Natural killer cell treated with Interleukin-12 subunit alpha and Interleukin-12 subunit beta and Interleukin-15 and Interleukin-18, amount 100 ng/mL, for 72 hours (primary cell): ENCODE measurements at regions not wholly inside any gene's neighbourhood (a gene's known extent, or its start where the extent isn't known, plus 50 kb on each side); places are given as distances from the start of the nearest gene placed in this dataset.

ENCODE experiments used
- ATAC-seq, 2 donors: fragments of 150-1000 bp; cut with Tn5 transposase in 1 of 2; sonication (Bioruptor Pico), chemical (Tn5 transposase) in 1 of 2; 2 replicates each; pipeline ENCODE4 v1.10.0; 2021
- DNase-seq: peaks from one replicate; pipeline ENCODE4 v3.0.0; 2022; ENCODE audit warnings: low spot score
- H3K27ac Mint-ChIP-seq, 2 donors: 1 replicate in 1 of 2; 2 replicates in 1 of 2; pipeline ENCODE4 v1.8.0; 2022; ENCODE audit warnings: mixed read lengths in 2 of 2, mild to moderate bottlenecking in 1 of 2, moderate library complexity in 1 of 2
- H3K27me3 Mint-ChIP-seq, 2 donors: 1 replicate in 1 of 2; 2 replicates in 1 of 2; pipeline ENCODE4 v1.8.0; 2022; ENCODE audit warnings: mixed read lengths in 2 of 2
- H3K36me3 Mint-ChIP-seq: one replicate; pipeline ENCODE4 v1.8.0; 2022; ENCODE audit warnings: mixed read lengths
- H3K4me1 Mint-ChIP-seq, 2 donors: 1 replicate in 1 of 2; 2 replicates in 1 of 2; pipeline ENCODE4 v1.8.0; 2022; ENCODE audit warnings: low read depth in 2 of 2, mixed read lengths in 2 of 2, mild to moderate bottlenecking in 1 of 2
- H3K4me3 Mint-ChIP-seq: one replicate; pipeline ENCODE4 v1.8.0; 2022; ENCODE audit warnings: mixed read lengths
- H3K9me3 Mint-ChIP-seq: 2 replicates; pipeline ENCODE4 v1.8.0; 2022; ENCODE audit warnings: mixed read lengths

GRCh38 chr14:104329793-104330192 lies 191.4 kb downstream of the KIF26A start:
- Mint-ChIP-seq H3K27me3 (no peaks in the 10 kb centered on the region), H3K4me3 (no peak overlapping the region), H3K36me3 (peaks cover 18% of the 10 kb centered on the region), H3K9me3 (peaks cover 10% of the 10 kb centered on the region), H3K27ac (no peak overlapping the region), H3K4me1 (no peaks in the 10 kb centered on the region)
- ATAC-seq (no peak), DNase-seq (no peak)

GRCh38 chr14:104331871-104332605 lies 193.7 kb downstream of the KIF26A start:
- peak in 1 of 2 donors; percentile 8 for ATAC-seq
- DNase-seq, result no peak
- H3K36me3 Mint-ChIP-seq, result peaks cover 18% of the 10 kb centered on the region
- no peaks in the 10 kb centered on the region for H3K27me3 Mint-ChIP-seq
- H3K4me1 Mint-ChIP-seq, result no peaks in the 10 kb centered on the region
- H3K9me3 Mint-ChIP-seq, result peaks cover 10% of the 10 kb centered on the region
- no peak overlapping the region for H3K27ac Mint-ChIP-seq
- no peak overlapping the region for H3K4me3 Mint-ChIP-seq

- H3K4me3 Mint-ChIP-seq, result no peak overlapping the region
- no peak overlapping the region for H3K27ac Mint-ChIP-seq
- peaks cover 18% of the 10 kb centered on the region for H3K36me3 Mint-ChIP-seq
- H3K27me3 Mint-ChIP-seq, result no peaks in the 10 kb centered on the region
- ATAC-seq (peak; percentile 3 to 36), DNase-seq (no peak)
- H3K4me1 Mint-ChIP-seq, result no peaks in the 10 kb centered on the region
- peaks cover 10% of the 10 kb centered on the region for H3K9me3 Mint-ChIP-seq
Measured at GRCh38 chr14:104332634-104333270, 194.4 kb downstream of the KIF26A start.

- ATAC-seq (no peak), DNase-seq (no peak)
- Mint-ChIP-seq H3K27me3 (peaks cover 8 to 10% of the 10 kb centered on the region in 2 donors), H3K4me3 (no peak overlapping the region), H3K4me1 (no peaks in the 10 kb centered on the region), H3K9me3 (peaks cover 16% of the 10 kb centered on the region), H3K36me3 (peaks cover 27% of the 10 kb centered on the region), H3K27ac (no peak overlapping the region)
Measured at GRCh38 chr14:104333646-104334423, 195.4 kb downstream of the KIF26A start.

GRCh38 chr14:104334424-104335161 lies 196.2 kb downstream of the KIF26A start:
- Mint-ChIP-seq H3K4me1 (no peaks in the 10 kb centered on the region), H3K36me3 (peaks cover 22% of the 10 kb centered on the region), H3K9me3 (peaks cover 12% of the 10 kb centered on the region), H3K27ac (no peak overlapping the region), H3K27me3 (peaks cover 12% of the 10 kb centered on the region in 2 donors), H3K4me3 (no peak overlapping the region)
- DNase-seq (no peak), ATAC-seq (peak in 1 of 2 donors; percentile 26)

- ATAC-seq (peak in 1 of 2 donors; percentile 11), DNase-seq (no peak)
- peaks cover 19% of the 10 kb centered on the region for H3K36me3 Mint-ChIP-seq
- peaks cover 9% of the 10 kb centered on the region for H3K9me3 Mint-ChIP-seq
- H3K27me3 Mint-ChIP-seq, result peaks cover 13 to 15% of the 10 kb centered on the region in 2 donors
- no peaks in the 10 kb centered on the region for H3K4me1 Mint-ChIP-seq
- H3K27ac Mint-ChIP-seq, result no peak overlapping the region
- no peak overlapping the region for H3K4me3 Mint-ChIP-seq
Measured at GRCh38 chr14:104335176-104335575, 196.8 kb downstream of the KIF26A start.

GRCh38 chr14:104335611-104336010 lies 197.2 kb downstream of the KIF26A start:
- Mint-ChIP-seq H3K27me3 (peaks cover 17 to 18% of the 10 kb centered on the region in 2 donors), H3K27ac (no peak overlapping the region), H3K4me3 (no peak overlapping the region), H3K4me1 (no peaks in the 10 kb centered on the region), H3K36me3 (peaks cover 16% of the 10 kb centered on the region), H3K9me3 (peaks cover 9% of the 10 kb centered on the region)
- DNase-seq, result no peak
- no peak for ATAC-seq

- H3K9me3 Mint-ChIP-seq, result peaks cover 6% of the 10 kb centered on the region
- ATAC-seq (no peak), DNase-seq (no peak)
- no peak overlapping the region for H3K4me3 Mint-ChIP-seq
- H3K27ac Mint-ChIP-seq, result no peak overlapping the region
- H3K27me3 Mint-ChIP-seq, result peaks cover 24 to 31% of the 10 kb centered on the region in 2 donors
- H3K4me1 Mint-ChIP-seq, result no peaks in the 10 kb centered on the region
- peaks cover 10% of the 10 kb centered on the region for H3K36me3 Mint-ChIP-seq
Measured at GRCh38 chr14:104337351-104337750, 199.0 kb downstream of the KIF26A start.

GRCh38 chr14:104339361-104339760 lies 201.0 kb downstream of the KIF26A start:
- H3K27me3 Mint-ChIP-seq, result peaks cover 24 to 31% of the 10 kb centered on the region in 2 donors
- peaks cover 6% of the 10 kb centered on the region for H3K9me3 Mint-ChIP-seq
- H3K4me1 Mint-ChIP-seq, result no peaks in the 10 kb centered on the region
- no peak for DNase-seq
- peaks cover 10% of the 10 kb centered on the region for H3K36me3 Mint-ChIP-seq
- no peak overlapping the region for H3K4me3 Mint-ChIP-seq
- ATAC-seq, result no peak
- H3K27ac Mint-ChIP-seq, result no peak overlapping the region

- no peak overlapping the region for H3K4me3 Mint-ChIP-seq
- H3K9me3 Mint-ChIP-seq, result peaks cover 6% of the 10 kb centered on the region
- peaks cover 10% of the 10 kb centered on the region for H3K36me3 Mint-ChIP-seq
- no peak for ATAC-seq
- H3K4me1 Mint-ChIP-seq, result peaks cover 0 to 2% of the 10 kb centered on the region in 2 donors
- H3K27me3 Mint-ChIP-seq, result peaks cover 27 to 36% of the 10 kb centered on the region in 2 donors
- DNase-seq, result no peak
- no peak overlapping the region for H3K27ac Mint-ChIP-seq
Measured at GRCh38 chr14:104339829-104340228, 201.4 kb downstream of the KIF26A start.

- ATAC-seq (no peak), DNase-seq (no peak)
- H3K27me3 Mint-ChIP-seq, result peaks cover 27 to 42% of the 10 kb centered on the region in 2 donors
- H3K27ac Mint-ChIP-seq, result no peak overlapping the region
- peaks cover 0 to 2% of the 10 kb centered on the region in 2 donors for H3K4me1 Mint-ChIP-seq
- peaks cover 10% of the 10 kb centered on the region for H3K36me3 Mint-ChIP-seq
- no peak overlapping the region for H3K4me3 Mint-ChIP-seq
- H3K9me3 Mint-ChIP-seq, result peaks cover 6% of the 10 kb centered on the region
Measured at GRCh38 chr14:104341532-104342434, 203.4 kb downstream of the KIF26A start.

GRCh38 chr14:104342435-104343293 lies 204.3 kb downstream of the KIF26A start:
- no peak for DNase-seq
- ATAC-seq, result no peak
- Mint-ChIP-seq H3K9me3 (peaks cover 6% of the 10 kb centered on the region), H3K27me3 (peaks cover 27 to 42% of the 10 kb centered on the region in 2 donors), H3K27ac (no peak overlapping the region), H3K4me3 (no peak overlapping the region), H3K4me1 (peaks cover 0 to 2% of the 10 kb centered on the region in 2 donors), H3K36me3 (peaks cover 10% of the 10 kb centered on the region)
